ENCODE measurements at regions not wholly inside any gene's neighbourhood (a gene's known extent, or its start where the extent isn't known, plus 50 kb on each side); places are given as distances from the start of the nearest gene placed in this dataset.

GRCh38 chr9:107650995-107651394, 161.4 kb upstream of the KLF4 start:
- no peak for DNase-seq (ENCODE audit: low read depth)

GRCh38 chr9:107650321-107650720, 160.8 kb upstream of the KLF4 start:
- DNase-seq (ENCODE audit: low read depth), result peak; percentile 78

- DNase-seq (ENCODE audit: low read depth), result no peak
These were observed 158.7 kb upstream of the KLF4 start for GRCh38 chr9:107648153-107648715.

- DNase-seq (ENCODE audit: low read depth), result no peak
These were observed 158.0 kb upstream of the KLF4 start for GRCh38 chr9:107647611-107648010.

DNA sequence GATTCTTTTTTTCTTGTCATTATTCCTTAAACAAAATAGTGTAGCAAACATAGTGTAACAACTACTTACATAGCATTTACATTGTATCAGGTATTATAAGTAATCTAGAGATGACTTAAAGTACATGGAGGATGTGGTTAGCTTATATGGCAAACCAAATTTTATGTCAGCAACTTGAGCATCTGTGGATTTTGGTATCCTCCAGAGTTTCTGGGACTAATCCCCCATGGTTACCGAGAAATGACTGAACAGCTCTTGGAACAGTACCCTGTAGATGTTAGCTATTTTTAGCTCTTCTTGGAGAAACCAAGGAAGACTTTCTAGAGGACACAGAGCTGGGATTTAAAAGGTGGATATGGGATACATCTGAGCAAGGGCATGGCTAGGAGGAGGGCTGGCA, 157.6 kb upstream of the KLF4 start:
- no peak for DNase-seq (ENCODE audit: low read depth)

GRCh38 chr9:107645464-107645833, 155.9 kb upstream of the KLF4 start:
- no peak for DNase-seq (ENCODE audit: low read depth)

DNA sequence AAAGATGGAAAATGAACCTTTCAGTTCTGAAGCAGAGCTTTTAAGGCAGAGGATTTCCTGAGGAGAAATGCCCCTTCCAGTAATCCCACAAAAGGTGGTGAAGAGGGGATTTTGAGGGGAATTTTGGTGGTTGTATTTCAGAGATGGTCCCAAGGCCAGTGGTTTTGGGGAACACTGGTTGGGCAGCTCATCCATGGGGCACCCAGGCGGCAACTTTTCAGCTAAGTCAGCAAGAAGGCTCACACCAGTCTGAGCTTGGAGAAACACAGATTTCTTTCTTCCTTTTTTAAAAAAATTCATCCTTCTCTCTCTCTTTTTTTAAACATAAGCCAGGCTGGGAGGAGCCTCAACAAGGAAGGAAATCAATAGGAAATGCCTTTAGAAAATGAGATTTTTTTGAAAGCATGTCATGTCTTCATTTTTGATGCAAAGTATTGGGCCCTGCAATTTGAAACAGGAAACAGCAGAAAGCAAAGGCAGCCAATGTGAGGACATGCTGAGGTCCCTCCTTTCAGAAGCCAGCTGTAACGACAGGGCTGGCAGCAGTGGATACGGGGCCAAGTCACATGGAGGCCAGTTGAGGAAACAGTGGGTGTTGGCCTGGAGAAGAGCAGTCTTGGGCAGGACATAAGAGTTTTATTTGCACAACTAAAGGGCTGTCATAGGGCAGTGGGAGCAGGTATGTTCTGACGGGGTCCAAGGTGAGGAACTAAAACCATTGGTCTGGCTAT, 155.3 kb upstream of the KLF4 start:
- no peak for DNase-seq (ENCODE audit: low read depth)

DNA sequence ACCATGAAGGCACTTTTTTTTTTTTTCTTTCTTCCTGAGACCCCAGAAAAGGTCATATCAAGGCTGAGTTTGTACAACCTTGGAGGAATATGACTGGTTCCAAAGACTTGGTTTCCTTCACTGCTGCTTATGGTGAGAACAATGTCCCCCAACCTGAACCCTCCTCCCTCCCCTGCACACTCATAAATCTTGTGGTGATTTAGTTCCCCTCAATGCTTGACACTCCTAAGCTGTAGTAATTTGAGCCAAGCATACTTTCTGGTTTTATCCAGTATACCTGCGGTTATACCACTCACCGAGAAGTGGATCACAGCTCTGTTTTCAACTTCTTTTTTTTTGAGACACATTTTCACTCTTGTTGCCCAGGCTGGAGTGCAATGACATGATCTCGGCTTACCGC, 149.9 kb upstream of the KLF4 start:
- no peak for DNase-seq (ENCODE audit: low read depth)

GRCh38 chr9:107638521-107639310, 149.1 kb upstream of the KLF4 start:
- DNase-seq (ENCODE audit: low read depth), result no peak

GRCh38 chr9:107637421-107638420, 148.2 kb upstream of the KLF4 start:
- DNase-seq (ENCODE audit: low read depth), result peak; percentile 70

DNA sequence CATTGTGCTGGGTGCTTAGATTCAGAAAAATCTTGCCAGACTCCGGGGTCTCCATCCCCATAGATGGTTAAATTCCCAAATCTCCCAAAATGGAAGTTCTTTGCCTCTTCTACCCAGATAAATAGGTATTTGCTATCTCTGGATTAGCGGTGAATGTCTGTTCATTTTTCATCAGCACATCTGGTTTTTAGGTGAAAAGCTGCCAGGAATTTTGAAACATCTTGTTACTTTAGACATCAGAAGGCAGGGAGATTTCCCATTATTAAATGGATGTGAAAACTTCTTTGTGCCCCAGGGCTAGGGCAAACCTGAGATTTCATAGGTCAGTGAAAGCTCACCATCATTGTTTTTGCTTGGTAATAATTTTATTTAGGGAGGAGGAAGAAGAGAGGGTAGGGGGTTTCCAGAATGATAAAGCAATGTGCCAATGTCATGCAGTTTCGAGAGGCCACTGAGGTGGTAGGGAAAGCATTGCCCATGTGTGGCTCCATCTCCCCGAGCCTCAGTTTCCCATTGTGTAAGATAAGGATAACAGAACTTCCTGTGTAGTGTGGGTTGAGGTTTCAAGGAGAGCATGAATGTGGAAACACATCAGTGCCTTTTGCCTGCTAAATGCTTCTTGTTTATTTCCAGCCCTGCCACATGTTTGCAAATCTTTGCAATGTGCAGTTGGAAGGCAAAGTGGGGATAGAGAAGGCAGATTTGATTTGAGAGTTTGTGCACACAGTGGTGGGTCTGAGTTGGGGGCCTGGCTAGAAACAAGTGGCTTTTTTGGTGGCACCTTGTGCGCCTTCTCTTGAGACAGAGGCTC, 147.2 kb upstream of the KLF4 start:
- no peak for DNase-seq (ENCODE audit: low read depth)

DNA sequence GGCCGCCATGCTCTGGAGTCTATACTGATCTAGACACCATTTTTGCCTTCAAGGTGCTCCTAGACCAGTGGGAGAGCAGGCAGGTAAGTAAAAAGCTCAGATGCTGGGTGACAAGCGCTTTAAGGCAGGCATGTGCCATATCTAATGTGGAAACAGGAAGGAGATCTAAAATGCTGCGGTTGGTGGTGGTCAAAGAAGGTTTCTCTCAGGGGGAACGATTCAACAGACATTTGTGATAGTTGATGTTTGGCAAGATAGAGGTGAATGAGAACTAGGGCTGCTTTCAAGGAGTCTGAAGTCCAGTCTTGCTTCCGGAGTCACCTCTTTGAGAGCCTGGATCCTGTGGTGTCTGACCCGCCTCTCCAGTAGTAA, 146.2 kb upstream of the KLF4 start:
- DNase-seq (ENCODE audit: low read depth), result no peak

- DNase-seq (ENCODE audit: low read depth), result no peak
These were observed 145.7 kb upstream of the KLF4 start for GRCh38 chr9:107635101-107635802.

DNA sequence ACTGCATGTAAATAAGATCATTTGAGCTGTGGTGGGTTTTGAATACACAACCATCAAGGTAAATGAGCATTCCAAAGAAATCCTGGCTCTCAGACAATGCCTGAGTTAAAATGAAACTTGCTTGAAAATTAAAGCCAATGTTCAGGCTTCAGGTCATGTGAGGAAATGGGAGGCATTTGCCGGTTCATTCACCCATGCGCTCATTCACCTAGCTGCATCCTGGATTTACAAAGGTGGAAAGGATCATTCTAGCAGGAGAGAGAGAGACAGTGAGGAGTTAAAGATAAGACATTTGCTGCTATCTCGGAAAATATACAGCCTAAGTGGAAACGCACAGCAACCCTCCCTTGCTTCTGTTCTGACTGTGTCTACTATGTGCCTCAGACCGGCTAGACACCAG, 143.8 kb upstream of the KLF4 start:
- DNase-seq (ENCODE audit: low read depth), result no peak

DNA sequence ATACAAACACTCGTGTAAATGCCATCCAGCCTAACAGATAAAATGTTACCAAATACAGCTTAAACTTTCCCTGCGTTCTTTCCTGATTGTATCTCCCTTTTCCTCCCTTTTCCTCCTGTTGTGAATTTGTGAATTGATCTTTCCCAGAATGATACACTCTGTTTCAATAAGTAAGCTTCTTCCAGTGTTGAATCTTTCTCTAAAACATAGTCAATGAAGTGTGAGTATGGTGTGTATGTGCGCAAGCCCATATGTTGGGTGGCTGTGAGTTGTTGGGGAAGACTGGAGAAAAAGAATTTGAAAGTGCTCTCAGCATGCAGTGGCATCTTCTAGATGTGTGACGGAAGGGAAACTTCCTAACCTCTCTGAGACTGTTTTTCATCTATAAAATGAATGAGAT, 143.1 kb upstream of the KLF4 start:
- DNase-seq (ENCODE audit: low read depth), result no peak

DNA sequence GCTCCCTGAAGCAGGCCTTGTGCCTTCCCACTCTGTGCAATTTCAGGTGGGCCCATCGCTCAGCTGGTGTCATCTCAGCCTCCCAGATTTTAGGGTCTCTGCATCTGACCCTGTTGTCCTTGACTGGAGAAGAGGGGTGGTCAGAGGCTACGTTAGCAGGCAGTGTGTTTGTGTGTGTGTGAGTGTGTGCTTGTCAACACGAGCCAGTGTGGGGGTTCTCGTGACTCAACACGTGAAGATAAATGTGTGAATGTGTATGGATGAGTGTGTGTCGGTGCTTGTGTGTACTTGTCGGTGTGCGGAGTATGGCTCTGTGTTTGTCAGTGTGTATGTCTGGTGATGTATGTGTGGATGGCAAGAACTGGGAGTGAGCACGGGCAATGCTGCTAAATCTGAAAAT, 142.6 kb upstream of the KLF4 start:
- DNase-seq (ENCODE audit: low read depth), result no peak

- DNase-seq (ENCODE audit: low read depth), result no peak
These were observed 142.2 kb upstream of the KLF4 start for GRCh38 chr9:107631788-107632187.

GRCh38 chr9:107630156-107630555, 140.6 kb upstream of the KLF4 start:
- DNase-seq (ENCODE audit: low read depth), result no peak

DNA sequence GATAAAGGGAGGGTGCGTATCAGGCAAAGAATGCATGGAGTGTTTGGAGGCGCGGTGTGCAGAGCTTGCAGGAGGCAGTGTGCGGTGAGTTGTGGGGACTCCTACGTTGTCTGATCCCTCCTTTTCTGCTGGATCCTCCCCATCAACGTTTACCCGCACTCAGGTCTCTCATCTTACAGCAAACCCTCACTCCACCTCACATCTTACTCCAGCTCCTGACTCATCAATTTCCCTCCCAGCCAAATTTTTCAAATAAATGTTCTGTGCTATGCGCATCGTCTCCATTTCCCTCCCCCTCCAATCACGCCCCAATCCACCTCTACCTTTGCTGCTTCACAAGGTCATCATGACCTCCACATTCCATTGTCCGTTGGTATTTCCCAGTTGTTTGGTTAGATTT, 138.9 kb upstream of the KLF4 start:
- DNase-seq (ENCODE audit: low read depth), result no peak

DNA sequence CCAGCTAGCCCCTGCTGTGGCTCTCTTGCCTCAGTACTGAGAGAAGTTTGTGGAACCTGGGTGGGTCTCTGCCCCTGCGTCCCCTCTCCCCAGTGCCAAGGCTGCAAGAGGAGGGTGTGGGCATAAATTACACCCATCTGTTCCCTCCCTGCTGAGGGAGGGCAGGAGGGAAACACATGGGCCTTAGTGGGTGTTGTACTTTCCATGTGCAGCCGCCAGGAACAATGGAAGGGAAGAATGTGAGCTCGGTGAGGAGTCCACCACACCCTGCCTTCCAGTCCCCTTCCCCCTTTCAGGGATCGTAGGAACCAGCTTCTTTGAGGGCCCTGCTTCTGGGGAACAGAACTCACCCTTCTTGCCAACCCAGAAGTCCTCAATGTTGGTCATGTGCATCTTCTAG, 138.2 kb upstream of the KLF4 start:
- no peak for DNase-seq (ENCODE audit: low read depth)

DNA sequence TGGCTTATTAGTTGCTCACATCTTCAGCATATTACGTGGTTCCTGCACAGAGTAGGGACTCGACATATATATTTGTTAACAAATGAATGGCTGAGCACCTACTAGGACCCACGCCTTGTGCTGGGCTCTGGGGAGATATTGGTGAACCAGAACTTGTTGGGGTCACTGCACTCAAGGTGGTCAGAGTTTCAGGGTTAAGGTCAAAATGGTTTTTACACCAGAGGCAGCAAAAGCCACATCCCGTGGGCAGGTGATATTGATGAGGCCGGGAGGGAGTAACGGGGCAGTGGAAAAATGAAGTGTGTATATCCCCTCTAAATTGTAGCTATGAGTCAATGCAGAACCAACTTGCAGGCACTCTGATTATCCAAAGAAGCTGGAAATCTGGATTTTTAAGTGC, 136.5 kb upstream of the KLF4 start:
- no peak for DNase-seq (ENCODE audit: low read depth)
